HG02642 (cell line): ENCODE measurements at regions not wholly inside any gene's neighbourhood (a gene's known extent, or its start where the extent isn't known, plus 50 kb on each side); places are given as distances from the start of the nearest gene placed in this dataset.
"Not testable (repeated sequence)": the region's sequence is repeated elsewhere in the genome, so short reads cannot be mapped to it uniquely, and the experiment has no call there.

Experiments used
- ATAC-seq: cut with Tn5 transposase; IDR thresholded peaks from one replicate; pipeline ENCODE4 v1.9.1; 2021; ENCODE audit warnings: mild to moderate bottlenecking; ENCODE audit not compliant: unreplicated experiment, poor library complexity

GRCh38 chr6:169864148-169865020 is 113.0 kb downstream of the ERMARD start:
- no peak for ATAC-seq

DNA sequence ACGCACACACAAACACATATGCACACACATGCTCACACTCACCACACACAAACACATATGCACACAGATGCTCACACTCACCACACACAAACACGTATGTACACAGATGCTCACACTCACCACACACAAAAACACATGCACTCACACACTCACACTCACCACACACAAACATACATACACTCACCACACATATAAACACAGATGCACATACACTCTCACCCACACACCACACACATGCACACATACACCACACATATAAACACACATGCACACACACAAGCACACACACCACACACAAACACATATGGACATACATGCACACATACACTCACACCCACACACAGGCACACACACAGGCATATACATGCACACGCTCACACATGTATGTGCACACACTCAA is 112.3 kb downstream of the ERMARD start:
- no peak for ATAC-seq

DNA sequence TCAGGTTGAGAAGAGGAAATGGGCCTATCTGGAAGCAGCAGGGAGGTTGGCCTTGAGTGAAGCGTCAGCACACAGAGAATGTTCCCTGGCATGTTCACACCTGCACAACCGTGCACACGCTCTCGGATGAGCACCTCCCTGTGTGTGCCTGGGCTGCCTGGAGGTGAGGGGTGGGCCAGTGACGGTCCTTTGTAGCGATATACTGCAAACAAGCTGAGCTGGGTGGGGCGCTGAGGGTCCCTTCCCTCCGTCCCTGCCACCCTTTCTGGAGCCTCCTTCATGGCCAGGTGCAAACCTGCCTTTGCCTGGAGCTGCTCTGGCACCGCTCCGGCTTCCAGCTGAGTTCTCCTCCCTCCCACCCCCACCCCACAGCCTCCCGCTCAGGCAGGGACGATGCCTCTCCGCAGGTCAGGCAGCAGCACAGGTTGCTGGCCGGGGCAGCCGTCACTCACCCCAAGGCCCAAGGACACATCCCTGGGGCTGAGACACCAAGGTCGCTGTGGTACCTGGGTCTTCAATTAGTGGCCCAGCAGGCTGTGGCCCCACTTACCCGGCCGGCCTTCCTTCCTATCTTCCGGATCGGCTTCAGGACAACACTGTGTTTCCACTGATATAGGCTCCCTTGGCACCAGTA is 111.6 kb downstream of the ERMARD start:
- no peak for ATAC-seq

DNA sequence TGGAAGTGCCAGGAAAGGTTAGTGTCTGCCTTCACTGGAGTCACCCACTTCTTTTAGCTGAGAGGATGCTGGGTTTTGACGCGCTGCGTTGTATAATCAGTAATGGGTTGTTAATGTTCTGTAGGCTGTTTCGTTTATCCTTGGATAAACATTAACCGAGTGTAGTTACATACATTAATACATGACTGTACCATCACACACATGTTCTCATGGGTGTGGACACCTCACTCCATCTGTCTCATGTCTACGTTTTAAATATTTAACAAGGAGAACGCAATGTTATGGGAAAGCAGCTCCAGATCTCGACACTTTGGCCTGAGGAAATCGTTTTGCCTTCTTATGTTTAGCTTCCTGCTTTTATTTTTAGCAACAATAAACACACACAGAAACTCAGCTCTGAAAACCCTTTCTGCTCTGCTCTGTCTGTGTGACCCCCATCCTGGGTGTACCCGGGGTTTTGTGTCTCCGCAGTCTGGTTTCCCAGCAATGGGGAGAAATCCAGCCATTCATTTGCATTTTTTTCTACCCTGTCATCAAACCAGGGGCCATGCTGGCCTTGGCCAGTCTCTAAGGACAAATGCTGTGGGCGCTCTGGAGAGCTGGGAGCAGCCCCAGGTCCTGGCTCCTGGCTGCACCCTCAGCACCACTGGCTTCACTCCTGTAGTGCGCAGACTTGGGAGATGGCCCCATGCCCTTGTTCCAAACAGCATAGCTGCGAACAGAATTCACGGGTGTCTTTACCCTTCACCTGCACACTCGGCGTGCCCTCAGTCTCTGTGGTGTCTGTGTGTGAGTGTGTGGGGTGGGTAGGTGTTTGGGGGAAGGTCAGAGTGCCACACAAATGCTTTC is 110.8 kb downstream of the ERMARD start:
- no peak for ATAC-seq

DNA sequence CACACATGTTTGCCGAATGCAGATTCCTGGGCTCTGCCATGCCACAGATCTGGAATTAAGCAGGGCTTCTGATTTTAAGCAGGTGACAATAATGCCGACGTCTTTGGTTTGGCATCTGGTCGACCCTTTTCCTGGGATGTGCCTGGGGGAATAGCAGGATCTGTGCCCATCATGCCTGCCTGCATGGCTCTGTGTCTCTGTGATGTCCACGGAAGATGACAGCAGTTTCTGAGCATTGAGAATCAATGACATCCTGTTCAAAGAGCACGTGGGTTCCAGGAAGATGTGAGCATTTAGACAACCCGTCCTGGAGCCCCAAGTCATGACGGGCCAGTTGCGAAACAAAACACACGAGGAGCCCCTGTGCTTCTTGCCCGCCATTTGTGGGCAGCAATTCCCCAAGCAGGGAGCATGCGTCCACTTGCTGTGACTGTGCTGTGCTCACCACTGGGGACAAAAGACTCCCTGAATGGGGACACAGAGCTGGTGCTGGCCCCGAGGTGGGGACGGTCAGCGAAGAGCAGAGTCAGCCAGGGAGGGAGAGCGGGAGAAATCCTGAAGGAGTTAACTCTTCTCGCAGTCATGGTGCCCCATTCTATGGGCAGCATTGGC is 110.1 kb downstream of the ERMARD start:
- ATAC-seq, result no peak

DNA sequence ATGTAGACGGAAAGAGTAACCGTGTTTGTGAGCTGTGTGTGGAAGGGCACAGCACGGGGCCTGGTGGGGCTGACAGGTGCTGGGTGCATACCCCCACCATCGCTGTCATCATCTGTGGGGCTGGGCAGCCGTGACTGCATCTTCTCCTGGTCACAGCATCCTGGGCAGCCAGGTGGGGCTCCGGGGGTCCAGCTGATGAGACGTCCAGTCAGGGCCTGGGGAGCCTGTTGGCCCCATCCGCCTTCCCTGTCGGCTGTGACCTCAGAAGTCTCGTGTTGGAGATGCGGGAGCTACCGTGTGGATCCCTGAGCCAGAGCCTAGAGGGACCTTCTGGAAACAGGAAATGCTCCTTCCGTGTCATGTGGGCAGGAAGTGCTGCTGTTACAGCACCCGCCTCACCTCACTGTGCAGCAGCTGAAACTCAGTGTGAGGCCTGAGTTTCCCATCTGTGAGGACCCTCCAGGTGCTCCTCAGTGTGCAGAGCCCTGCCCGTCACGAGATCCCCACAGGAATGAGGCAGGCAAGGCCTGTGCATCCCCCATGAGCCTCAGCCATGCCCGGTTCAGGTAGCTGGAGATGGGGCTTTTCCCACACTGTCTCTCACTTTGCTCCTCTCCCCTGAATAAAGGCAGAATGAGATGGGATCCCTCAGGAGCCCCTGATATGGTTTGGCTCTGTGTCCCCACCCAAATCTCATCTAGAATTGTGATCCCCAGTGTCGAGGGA is 108.7 kb downstream of the ERMARD start:
- ATAC-seq, result no peak

DNA sequence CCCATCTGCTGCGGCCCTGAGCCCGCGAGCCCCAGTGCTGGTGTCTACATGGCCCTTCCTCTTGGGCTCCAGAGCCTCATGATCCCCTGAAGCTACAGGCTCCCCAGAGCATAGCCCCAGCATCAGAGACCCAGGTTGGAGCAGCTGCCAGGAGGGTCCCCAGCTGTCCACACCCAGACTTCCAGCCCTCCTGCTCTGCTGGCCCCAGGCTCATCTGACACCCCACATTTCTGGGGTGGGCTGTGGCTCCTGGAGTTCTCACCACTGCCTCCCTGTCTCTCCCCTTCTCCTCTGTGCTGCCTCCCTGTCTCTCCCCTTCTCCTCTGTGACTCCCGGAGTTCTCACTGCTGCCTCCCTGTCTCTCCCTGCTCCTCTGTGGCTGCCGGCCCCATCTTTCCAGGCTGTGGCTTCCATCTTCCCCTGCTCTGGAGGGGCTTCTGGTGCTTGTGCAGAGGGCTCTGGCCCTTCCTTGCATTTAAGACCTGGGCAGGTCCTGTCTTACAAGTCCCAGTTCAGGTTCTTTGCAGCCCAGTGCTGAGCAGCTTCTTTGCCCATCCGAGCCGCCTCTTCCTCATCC is 108.1 kb downstream of the ERMARD start:
- no peak for ATAC-seq

GRCh38 chr6:169858935-169859351 is 107.5 kb downstream of the ERMARD start:
- ATAC-seq, result no peak

- ATAC-seq, result no peak
Observed at GRCh38 chr6:169858293-169858934, 107.0 kb downstream of the ERMARD start.

DNA sequence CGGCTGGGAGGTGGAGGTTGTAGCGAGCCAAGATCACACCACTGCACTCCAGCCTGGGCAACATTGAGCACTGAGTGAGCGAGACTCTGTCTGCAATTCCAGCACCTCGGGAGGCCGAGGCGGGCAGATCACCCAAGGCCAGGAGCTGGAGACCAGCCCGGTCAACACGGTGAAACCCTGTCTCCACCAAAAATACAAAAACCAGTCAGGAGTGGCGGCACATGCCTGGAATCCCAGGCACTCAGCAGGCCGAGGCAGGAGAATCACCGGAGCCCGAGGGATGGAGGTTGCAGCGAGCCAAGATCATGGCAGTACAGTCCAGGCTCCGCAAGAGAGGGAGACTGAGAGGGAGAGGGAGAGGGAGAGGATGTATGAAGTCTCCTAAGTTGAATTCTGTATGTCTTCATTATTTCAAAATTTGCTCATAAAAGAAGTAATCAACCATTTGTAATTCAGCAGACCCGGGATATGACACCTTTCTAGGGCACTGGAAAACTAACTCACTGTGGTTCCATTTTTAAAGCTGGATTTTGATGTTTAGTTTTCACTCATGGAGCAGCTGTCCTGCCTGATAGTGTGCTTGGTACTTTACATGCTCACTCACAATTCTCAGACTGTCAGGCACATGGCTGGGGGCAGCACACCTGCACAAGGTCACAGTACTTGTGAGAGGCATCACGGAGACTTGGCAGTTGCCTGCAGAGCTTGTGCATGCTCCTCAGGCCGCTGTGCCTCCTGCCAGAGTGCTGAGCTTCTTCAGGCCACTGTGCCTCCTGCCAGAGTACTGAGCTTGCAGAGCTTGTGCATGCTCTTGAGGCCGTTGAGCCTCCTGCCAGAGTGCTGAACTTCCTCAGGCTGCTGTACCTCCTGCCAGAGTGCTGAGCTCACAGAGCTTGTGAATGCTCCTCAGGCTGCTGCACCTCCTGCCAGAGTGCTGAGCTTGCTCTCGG is 106.2 kb downstream of the ERMARD start:
- ATAC-seq, result no peak

DNA sequence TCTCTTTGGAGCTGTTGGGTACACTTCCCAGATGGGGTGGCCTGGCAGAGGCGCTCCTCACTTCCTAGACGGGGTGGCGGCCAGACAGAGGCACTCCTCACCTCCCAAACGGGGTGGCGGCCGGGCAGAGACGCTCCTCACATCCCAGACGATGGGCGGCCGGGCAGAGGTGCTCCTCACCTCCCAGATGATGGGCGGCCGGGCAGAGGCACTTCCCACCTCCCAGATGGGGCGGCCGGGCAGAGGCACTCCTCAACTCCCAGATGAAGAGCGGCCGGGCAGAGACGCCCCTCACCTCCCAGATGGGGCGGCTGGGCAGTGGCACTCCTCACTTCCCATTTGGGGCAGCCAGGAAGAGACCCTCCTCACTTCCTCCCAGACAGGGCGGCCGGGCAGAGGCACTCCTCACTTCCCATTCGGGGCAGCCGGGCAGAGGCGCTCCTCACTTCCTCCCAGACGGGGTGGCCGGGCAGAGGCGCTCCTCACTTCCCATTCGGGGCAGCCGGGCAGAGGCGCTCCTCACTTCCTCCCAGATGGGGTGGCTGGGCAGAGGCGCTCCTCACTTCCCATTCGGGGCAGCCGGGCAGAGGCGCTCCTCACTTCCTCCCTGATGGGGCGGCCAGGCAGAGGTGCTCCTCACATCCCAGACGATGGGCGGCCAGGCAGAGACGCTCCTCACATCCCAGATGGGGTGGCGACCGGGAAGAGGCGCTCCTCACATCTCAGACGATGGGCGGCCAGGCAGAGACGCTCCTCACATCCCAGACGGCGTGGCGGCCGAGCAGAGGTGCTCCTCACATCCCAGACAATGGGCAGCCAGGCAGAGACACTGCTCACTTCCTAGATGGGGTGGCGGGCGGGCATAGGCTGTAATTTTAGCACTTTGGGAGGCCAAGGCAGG is 105.3 kb downstream of the ERMARD start:
- not testable (repeated sequence) for ATAC-seq

DNA sequence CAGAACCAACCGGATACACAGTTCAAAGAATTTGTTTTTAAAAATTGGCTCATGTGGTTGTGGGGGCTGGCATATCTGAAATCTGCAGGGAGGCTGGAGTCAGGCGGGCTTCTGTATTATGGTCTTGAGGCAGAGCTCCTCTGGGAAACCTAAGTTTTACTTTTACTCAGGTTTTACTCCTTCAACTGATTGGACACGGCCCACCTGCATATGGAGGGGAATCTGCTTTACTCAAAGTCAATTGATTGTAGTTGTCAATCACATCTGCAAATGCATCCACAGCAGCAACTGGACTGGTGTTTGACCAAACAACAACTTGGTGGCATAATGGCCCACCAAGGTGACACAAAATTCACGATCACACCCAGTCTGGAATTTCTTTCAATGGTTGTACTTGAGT is 103.4 kb downstream of the ERMARD start:
- no peak for ATAC-seq

GRCh38 chr6:169854083-169854725 is 102.8 kb downstream of the ERMARD start:
- ATAC-seq, result no peak

- ATAC-seq, result no peak
Observed at GRCh38 chr6:169853196-169854082, 102.0 kb downstream of the ERMARD start.

- ATAC-seq, result no peak
Observed at GRCh38 chr6:169852504-169853195, 101.2 kb downstream of the ERMARD start.
